ENCODE measurements at regions not wholly inside any gene's neighbourhood (a gene's known extent, or its start where the extent isn't known, plus 50 kb on each side); places are given as distances from the start of the nearest gene placed in this dataset.
A peak's percentile ranks its signal among the peaks of the same experiment; 100 is the strongest.
"Not testable (repeated sequence)": the region's sequence is repeated elsewhere in the genome, so short reads cannot be mapped to it uniquely, and the experiment has no call there.

DNA sequence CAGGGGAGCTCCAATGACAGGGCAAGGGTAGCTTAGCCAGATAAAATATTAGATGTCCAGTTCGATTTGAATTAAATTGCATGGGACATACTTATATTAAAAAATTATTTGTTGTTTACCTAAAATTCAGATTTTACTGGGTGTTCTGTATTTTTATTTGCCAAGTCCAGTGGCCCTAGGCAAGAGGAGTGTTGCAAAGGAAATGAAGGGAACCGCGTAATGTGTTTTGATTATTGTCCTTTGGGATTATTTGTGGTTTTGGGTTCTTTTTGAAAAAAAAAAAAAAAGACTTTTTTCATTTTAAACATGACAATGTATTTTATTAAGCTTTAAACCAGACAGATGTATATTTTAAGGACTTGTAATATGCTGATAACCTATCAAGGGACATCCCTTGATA, 179.3 kb downstream of the C9orf152 start:
- H3K27ac Mint-ChIP-seq, result no peak overlapping the region
- H3K4me3 Mint-ChIP-seq, result no peak overlapping the region
- no peak for DNase-seq
- H3K27me3 Mint-ChIP-seq, result peaks cover 8% of the 10 kb centered on the region
- CTCF ChIA-PET, result no interaction called here
- peaks cover 25% of the 10 kb centered on the region for H3K4me1 Mint-ChIP-seq
- no peaks in the 10 kb centered on the region for H3K36me3 Mint-ChIP-seq
- peaks cover 2% of the 10 kb centered on the region for H3K9me3 Mint-ChIP-seq

DNA sequence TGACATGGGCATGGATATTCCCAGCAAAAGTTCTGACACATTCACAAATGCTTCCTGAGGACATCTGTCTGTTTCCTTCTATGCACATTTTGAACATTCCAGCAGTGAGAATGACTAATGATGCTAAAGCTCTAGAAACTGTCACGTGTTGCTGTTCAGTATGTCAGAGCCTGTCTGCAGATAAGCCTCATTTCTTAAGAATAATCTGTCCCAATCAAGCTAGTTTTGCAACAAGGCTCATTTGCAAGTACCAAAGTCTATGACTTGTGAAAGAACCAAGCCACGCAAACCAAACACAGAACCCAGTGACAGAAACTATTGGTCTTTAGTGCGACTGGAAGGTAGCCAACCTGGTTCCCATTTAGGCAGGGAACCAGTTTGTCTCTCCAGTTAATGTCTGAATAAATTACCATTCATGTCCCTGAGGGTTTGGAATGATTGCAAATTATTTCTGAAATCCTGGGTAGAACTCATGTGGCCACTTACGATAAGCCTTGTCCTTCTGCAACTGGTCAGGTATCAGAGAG, 178.5 kb downstream of the C9orf152 start:
- peaks cover 20% of the 10 kb centered on the region for H3K4me1 Mint-ChIP-seq
- H3K4me3 Mint-ChIP-seq, result no peak overlapping the region
- H3K9me3 Mint-ChIP-seq, result peaks cover 2% of the 10 kb centered on the region
- no peak overlapping the region for H3K27ac Mint-ChIP-seq
- no peak for DNase-seq
- H3K36me3 Mint-ChIP-seq, result no peaks in the 10 kb centered on the region
- CTCF ChIA-PET, result no interaction called here
- H3K27me3 Mint-ChIP-seq, result peaks cover 15% of the 10 kb centered on the region

DNA sequence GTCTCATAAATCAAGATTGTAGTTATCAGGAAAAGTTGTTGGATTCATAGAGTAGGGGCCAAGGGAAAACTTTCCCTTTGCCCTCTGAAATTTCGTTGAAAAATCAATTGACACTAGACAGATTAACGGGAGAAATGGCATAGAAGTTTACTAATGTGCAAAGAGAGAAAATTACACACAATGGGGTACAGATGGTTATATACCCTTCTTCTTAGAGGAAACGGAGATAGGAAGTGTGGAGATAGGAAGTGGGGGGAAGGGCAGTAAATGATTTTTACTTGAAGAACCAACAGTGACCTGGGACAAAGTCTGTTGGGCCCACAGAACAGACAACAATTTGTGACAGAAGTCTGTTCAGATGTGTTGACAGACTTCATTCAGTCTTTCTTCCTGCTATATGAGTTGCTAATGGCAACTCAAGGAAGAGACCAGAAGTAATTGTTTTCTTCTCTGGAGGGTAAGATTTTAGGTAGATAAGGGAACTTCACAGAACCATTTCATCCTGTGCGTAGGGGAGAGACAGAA, 177.9 kb downstream of the C9orf152 start:
- Mint-ChIP-seq H3K27ac (no peak overlapping the region), H3K4me3 (no peak overlapping the region)
- CTCF ChIA-PET, result no interaction called here

DNA sequence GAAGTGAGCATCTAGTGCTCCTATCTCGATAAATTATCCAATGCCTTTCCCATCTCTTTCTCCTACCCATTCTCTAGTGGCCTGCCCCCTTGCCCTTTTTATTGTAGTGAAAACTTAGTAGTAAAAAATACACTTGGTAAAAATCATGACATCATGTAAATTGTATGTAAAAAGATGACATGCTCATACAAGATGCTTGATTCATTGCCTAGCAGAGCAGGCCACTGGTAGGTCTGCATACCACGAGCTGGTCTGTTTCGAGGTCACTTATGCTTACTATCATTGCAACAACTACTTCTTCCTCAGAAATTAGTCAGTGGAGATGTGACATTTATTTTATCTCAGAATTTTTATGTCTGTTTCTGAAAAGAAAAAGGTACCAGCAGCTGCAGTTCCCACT, 177.3 kb downstream of the C9orf152 start:
- Mint-ChIP-seq H3K27ac (no peak overlapping the region), H3K4me3 (no peak overlapping the region), H3K36me3 (no peaks in the 10 kb centered on the region), H3K9me3 (peaks cover 2% of the 10 kb centered on the region), H3K4me1 (peaks cover 20% of the 10 kb centered on the region), H3K27me3 (peaks cover 15% of the 10 kb centered on the region)
- no peak for DNase-seq
- CTCF ChIA-PET, result no interaction called here

More for the DNA sequence above, 177.9 kb downstream of the C9orf152 start:
- H3K4me1 Mint-ChIP-seq, result peaks cover 20% of the 10 kb centered on the region
- no peak for DNase-seq
- H3K27me3 Mint-ChIP-seq, result peaks cover 15% of the 10 kb centered on the region
- no peaks in the 10 kb centered on the region for H3K36me3 Mint-ChIP-seq
- H3K9me3 Mint-ChIP-seq, result peaks cover 2% of the 10 kb centered on the region

DNA sequence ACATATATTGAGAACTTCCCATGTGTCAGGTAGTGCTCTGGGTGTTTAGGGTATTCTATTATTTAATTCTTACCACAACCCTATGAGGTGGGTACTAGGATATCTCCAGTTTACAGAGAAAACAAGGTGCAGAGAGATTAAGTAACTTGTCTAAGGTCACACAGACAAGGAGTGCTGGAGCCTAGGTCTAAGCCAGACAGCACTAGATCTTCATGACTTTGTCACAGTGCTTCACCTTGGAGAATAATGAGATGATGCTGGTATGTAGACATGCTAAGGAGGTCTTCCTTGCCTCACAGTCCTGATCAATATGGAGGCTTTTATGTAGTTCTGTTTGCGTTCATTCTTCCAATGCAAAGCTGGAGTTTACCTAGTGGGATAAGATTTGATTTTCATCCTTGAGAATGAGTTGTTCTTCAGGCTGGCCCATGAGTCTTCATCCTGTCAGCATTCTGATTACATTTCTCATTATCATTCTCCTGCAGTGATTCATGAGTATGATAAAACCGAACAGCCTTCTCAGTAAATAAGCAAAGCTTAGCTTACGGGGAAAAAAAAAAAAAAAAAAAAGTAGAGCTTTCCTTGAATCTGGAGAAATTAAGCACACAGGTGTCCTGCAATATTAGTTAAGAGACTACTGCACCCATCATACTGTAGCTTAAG, 176.3 kb downstream of the C9orf152 start:
- H3K36me3 Mint-ChIP-seq, result no peaks in the 10 kb centered on the region
- CTCF ChIA-PET, result no interaction called here
- DNase-seq, result no peak
- no peak overlapping the region for H3K27ac Mint-ChIP-seq
- no peak overlapping the region for H3K4me3 Mint-ChIP-seq
- peaks cover 10% of the 10 kb centered on the region for H3K27me3 Mint-ChIP-seq
- H3K9me3 Mint-ChIP-seq, result peaks cover 2% of the 10 kb centered on the region
- H3K4me1 Mint-ChIP-seq, result peaks cover 20% of the 10 kb centered on the region

DNA sequence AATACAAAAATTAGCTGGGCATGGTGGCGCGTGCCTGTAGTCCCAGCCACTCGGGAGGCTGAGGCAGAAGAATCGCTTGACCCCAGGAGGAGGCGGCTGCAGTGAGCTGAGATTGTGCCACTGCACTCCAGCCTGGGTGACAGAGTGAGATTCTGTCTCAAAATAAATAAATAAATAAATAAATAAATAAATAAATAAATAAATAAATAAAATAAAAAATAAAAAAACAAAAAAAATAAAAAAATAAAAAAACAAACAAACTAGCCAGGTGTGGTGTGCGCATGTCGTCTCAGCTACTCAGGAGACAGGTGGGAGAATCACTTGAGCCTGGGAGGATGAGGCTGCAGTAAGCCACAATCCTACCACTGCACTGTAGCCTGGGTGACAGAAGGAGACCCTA, 175.4 kb downstream of the C9orf152 start:
- Mint-ChIP-seq H3K4me1 (peaks cover 20% of the 10 kb centered on the region), H3K27me3 (peaks cover 10% of the 10 kb centered on the region)
- H3K36me3 Mint-ChIP-seq, H3K4me3 Mint-ChIP-seq, H3K9me3 Mint-ChIP-seq, DNase-seq, CTCF ChIA-PET, H3K27ac Mint-ChIP-seq: not testable (repeated sequence)

DNA sequence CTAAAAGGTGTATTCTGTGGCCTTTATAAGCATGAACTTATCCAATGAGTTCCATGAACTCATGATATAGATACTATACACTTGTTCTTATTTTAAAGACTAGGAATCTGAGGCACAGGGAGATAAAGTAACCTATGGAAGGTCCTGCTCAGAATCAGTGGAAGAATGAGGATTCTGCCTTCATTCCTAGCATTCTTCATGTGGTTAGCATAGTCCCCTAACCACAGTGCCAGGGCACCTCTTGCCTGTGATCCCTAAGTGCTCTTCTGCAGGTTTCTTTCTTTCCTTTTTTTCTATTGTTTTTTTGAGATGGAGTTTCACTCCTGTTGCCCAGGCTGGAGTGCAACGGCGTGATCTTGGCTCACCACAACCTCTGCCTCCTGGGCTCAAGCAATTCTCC, 174.1 kb downstream of the C9orf152 start:
- DNase-seq, result no peak
- CTCF ChIA-PET, result no interaction called here
- Mint-ChIP-seq H3K36me3 (no peaks in the 10 kb centered on the region), H3K4me3 (no peak overlapping the region), H3K4me1 (peaks cover 20% of the 10 kb centered on the region), H3K27ac (no peak overlapping the region), H3K27me3 (peaks cover 18% of the 10 kb centered on the region), H3K9me3 (peaks cover 2% of the 10 kb centered on the region)

DNA sequence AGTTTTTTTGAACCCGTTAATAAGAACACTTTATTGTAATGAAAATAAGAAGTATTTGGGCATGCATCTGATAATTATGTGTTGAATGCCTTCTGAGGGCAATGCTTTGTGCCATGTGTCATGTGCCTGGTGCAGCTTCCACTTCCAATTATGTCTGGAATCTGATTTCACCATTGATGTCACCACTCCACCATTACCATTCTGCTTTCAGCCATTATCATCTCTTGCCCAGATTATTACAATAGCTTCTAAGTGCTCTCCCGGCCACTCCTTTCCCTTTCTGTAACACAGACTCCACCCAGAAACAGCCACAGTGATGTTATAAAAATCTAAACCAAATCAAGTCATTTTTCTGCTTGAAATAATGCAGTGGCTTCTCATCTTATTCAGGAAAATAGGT, 171.7 kb downstream of the C9orf152 start:
- no peak for DNase-seq
- no peaks in the 10 kb centered on the region for H3K9me3 Mint-ChIP-seq
- H3K27me3 Mint-ChIP-seq, result peaks cover 24% of the 10 kb centered on the region
- CTCF ChIA-PET, result no interaction called here
- H3K36me3 Mint-ChIP-seq, result no peaks in the 10 kb centered on the region
- H3K4me1 Mint-ChIP-seq, result peaks cover 1% of the 10 kb centered on the region
- H3K27ac Mint-ChIP-seq, result no peak overlapping the region
- H3K4me3 Mint-ChIP-seq, result no peak overlapping the region

DNA sequence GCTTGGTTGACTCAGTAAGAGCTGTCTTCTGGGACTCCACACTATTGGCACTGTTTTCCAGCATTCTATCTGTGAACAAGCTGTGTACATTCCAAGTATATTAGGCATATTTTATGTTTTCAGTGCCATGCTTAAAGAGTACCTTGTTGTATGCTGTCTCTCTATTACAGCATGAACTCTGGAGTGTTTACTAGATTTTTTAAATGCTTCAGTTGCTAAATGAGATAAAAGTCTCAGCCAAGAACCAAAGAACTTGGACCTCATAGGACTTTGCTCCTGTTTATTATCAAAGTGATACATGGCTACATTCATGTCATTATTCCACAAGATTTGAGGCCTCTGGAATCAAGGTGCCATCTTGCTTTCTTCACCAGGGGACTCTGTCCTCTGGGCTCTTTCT, 167.2 kb downstream of the C9orf152 start:
- Mint-ChIP-seq H3K4me1 (no peaks in the 10 kb centered on the region), H3K4me3 (no peak overlapping the region), H3K27me3 (peaks cover 27% of the 10 kb centered on the region), H3K36me3 (peaks cover 2% of the 10 kb centered on the region), H3K27ac (no peak overlapping the region), H3K9me3 (peaks cover 2% of the 10 kb centered on the region)
- no peak for DNase-seq
- CTCF ChIA-PET, result no interaction called here

DNA sequence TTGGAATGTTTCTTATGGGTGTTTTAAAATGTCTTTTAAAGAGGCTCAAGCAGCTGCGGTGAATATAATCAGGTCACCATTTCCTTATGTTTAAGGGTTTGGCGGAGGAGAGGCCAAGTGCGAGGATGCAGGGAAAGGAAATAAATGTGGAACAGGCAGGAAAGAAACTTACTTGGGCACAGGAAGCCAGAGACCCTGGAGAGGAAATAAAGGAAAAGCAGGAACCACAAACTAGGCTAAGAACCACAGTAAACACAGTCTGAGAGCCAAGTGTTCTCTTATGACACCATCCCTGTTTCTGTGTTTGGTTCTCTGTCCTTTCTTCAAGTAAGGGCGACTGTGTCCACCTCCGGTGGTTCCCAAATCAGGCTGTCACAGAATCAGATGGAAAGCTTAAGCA, 166.5 kb downstream of the C9orf152 start:
- DNase-seq, result no peak
- peaks cover 2% of the 10 kb centered on the region for H3K36me3 Mint-ChIP-seq
- no peaks in the 10 kb centered on the region for H3K4me1 Mint-ChIP-seq
- CTCF ChIA-PET, result no interaction called here
- H3K27me3 Mint-ChIP-seq, result peaks cover 27% of the 10 kb centered on the region
- peaks cover 2% of the 10 kb centered on the region for H3K9me3 Mint-ChIP-seq
- H3K27ac Mint-ChIP-seq, result no peak overlapping the region
- no peak overlapping the region for H3K4me3 Mint-ChIP-seq

DNA sequence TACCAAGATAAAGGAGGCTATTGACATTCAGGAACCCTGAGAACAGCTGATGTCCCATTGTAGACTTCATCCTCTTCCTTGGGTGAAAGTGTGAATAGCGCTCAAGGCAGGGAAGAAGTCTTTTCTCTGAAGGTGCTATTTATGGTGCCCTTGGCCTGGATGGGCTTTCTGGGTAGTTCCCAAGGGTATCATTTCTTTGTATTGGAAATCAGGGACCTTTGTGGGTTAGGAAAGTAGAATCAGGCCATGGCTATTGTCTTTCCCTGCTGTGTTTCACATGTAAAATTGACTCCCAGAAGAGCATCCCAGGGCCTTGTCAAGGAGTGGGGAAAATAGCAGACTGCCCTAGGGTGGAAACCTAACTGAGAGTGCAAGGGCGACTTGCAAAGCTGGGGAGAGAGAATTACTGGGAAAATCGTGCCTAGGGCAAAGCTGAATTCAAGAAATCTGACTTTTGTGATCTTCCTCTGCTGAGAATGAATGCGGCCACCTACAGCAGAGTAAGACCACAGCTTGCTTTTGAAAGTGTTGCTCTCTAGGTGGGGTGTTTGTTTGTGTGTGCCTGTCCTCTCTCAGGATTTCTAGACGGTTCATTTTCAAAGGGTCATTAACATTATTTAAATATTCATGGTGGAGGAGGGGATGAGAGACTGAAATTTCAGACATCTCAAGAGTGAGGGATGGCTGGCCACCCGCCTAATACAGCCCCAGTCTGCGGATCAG, 160.6 kb downstream of the C9orf152 start:
- no peak for DNase-seq
- Mint-ChIP-seq H3K9me3 (peaks cover 2% of the 10 kb centered on the region), H3K27ac (no peak overlapping the region), H3K27me3 (peaks cover 28% of the 10 kb centered on the region), H3K36me3 (peaks cover 12% of the 10 kb centered on the region), H3K4me3 (peak overlapping the region; percentile 77), H3K4me1 (peaks cover 42% of the 10 kb centered on the region)
- CTCF ChIA-PET, result interaction anchor here (0.6 to 16.3 kb wide), 5 partner anchors 79 to 143 kb away, joined by 3 to 211 read pairs (median 5); no protein-coding TSS in a partner anchor

DNA sequence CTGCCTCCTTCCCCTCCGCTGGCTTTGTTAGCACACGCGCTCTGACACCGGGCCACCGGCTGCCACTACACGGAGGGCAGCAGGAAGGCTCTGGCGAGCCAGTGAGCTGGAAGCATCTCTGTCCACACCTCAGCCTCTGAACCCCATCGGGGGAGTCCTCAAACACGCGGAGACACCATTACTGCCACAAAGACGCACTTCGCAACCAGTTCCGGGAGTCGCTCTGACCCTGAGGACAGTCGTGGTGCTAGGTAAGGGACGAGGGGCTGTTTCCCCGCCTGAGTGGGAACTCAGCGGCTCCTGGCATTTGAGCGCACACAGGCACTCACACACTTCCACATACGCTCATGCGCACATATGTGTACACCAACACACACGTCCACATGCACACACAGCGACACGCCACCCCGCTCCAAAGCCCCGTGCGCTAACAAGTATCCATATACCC, 160.0 kb downstream of the C9orf152 start:
- H3K4me1 Mint-ChIP-seq, result peaks cover 47% of the 10 kb centered on the region
- H3K4me3 Mint-ChIP-seq, result peak overlapping the region; percentile 77
- H3K27me3 Mint-ChIP-seq, result peaks cover 28% of the 10 kb centered on the region
- H3K9me3 Mint-ChIP-seq, result peaks cover 2% of the 10 kb centered on the region
- CTCF ChIA-PET, result interaction anchor here (0.6 to 16.3 kb wide), 5 partner anchors 80 to 144 kb away, joined by 3 to 211 read pairs (median 5); no protein-coding TSS in a partner anchor
- no peak for DNase-seq
- peak overlapping the region; percentile 61 for H3K27ac Mint-ChIP-seq
- H3K36me3 Mint-ChIP-seq, result peaks cover 14% of the 10 kb centered on the region

DNA sequence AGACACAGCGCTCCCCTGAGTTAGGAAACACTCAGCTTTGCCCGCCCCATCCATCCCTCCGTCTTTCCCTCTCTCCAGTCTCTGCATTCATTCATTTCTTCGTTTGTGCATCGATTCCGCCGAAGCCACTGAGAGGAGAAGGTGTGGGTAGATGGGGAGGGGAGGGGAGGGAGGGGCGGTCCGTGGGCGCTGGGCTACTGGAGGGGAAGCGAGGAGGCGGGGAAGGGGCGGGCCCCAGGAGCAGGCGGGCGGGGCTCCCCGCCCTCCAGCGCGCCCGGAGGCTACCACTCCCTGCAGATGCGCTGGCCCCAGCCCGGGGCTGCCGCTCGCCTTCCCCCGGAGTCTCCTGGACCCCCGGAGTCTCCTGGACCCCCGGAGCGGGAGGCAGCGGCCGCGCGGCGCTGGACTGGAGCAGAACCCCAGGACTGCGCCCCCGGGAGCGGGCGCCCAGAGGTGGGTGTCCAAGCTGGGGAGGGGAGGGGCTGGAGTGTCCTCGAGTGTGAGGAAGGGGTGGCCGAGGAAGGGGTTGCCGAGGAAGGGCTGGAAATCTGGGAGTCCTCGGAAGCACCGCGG, 159.5 kb downstream of the C9orf152 start:
- H3K4me3 Mint-ChIP-seq, result peak overlapping the region; percentile 77
- H3K36me3 Mint-ChIP-seq, result peaks cover 14% of the 10 kb centered on the region
- peaks cover 48% of the 10 kb centered on the region for H3K4me1 Mint-ChIP-seq
- H3K9me3 Mint-ChIP-seq, result peaks cover 2% of the 10 kb centered on the region
- peak overlapping the region; percentile 86 for H3K27ac Mint-ChIP-seq
- DNase-seq, result peak; percentile 91
- peaks cover 28% of the 10 kb centered on the region for H3K27me3 Mint-ChIP-seq
- CTCF ChIA-PET, result interaction anchor here (0.8 to 16.3 kb wide), 6 partner anchors 9 to 144 kb away, joined by 3 to 211 read pairs (median 5); no protein-coding TSS in a partner anchor

DNA sequence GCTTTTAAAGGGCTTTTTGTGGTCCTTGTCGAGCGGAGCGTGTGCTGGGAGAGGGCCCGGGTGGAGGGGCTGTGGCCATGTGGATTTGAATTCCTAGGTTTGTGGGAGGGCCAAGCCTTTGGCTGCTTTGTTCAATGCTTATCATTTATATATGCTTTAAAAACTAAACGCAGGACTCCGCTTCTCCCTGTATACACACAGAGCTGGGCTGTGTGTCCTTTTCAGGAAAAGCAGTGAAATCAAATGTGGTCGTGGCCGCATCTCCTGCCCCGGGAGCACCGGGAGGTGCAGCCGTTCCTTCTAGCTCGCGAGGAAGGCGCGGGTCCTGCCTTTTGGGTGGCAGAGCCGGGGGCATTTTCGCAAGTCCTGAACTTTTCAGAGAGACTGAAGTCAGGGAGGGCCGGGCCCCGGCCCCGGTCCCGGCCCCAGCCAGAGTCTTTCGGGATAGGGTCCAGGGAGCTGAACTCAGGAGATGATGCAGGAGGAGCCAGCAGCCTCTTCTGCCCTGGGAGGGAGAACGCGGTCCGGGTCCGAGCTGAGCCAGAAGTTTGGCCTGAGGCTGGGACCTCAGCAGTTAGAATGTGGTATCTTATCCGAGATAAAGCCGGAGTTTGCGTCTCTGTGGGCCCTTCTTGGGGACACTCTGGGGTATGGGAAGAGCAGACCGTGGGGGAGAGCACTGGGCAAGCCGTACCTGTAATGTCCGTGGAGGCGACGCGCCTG, 158.8 kb downstream of the C9orf152 start:
- Mint-ChIP-seq H3K36me3 (peaks cover 18% of the 10 kb centered on the region), H3K4me3 (peak overlapping the region; percentile 77), H3K4me1 (peaks cover 52% of the 10 kb centered on the region), H3K9me3 (no peaks in the 10 kb centered on the region), H3K27ac (peak overlapping the region; percentile 86), H3K27me3 (peaks cover 25% of the 10 kb centered on the region)
- peak; percentile 36 for DNase-seq
- CTCF ChIA-PET, result interaction anchor here (0.6 to 16.3 kb wide), 7 partner anchors 9 to 145 kb away, joined by 3 to 211 read pairs (median 5); no protein-coding TSS in a partner anchor
